K562 (cell line): ENCODE measurements at regions not wholly inside any gene's neighbourhood (a gene's known extent, or its start where the extent isn't known, plus 50 kb on each side); places are given as distances from the start of the nearest gene placed in this dataset.

Experiments
- BRD9 ChIP-seq: fragments of 450-650 bp; IDR thresholded peaks from 2 replicates; pipeline ENCODE4 v1.6.1; 2018; ENCODE audit warnings: low read depth; ENCODE audit not compliant: partially characterized antibody
- CEBPG ChIP-seq, 3 experiments: fragments of 200-800 bp in 1 of 3; sonication (Bioruptor generic) in 1 of 3; sonication (generic) in 1 of 3; formaldehyde crosslinking in 1 of 3; IDR thresholded peaks in 2 of 3; conservative IDR thresholded peaks in 1 of 3; 2 replicates each; pipeline versions ENCODE4 v1.6.1 to v1.8.0; 2016 to 2022; ENCODE audit warnings: missing compliant biosample characterization in 2 of 3, missing genetic modification characterization in 2 of 3, mild to moderate bottlenecking in 1 of 3, missing genetic modification reagents in 1 of 3
- JUND ChIP-seq, 2 experiments: IDR thresholded peaks; 2 replicates in 1 of 2; 3 replicates in 1 of 2; pipeline ENCODE4 v1.6.1; 2011; ENCODE audit warnings: borderline replicate concordance in 2 of 2, low read depth in 2 of 2, low read length in 2 of 2, improper control_type of control experiment in 1 of 2, missing biosample characterization in 1 of 2, missing genetic modification characterization in 1 of 2, missing genetic modification reagents in 1 of 2
- MCM3 ChIP-seq: fragments of 450-650 bp; IDR thresholded peaks from 2 replicates; pipeline ENCODE4 v1.6.1; 2016
- MEF2D ChIP-seq: conservative IDR thresholded peaks from 2 replicates; pipeline ENCODE4 v1.6.1; 2016; ENCODE audit warnings: low read depth, missing genetic modification characterization, missing compliant biosample characterization
- POLR2A ChIP-seq: fragments of 450-650 bp; conservative IDR thresholded peaks from 2 replicates; pipeline ENCODE4 v1.6.1; 2016
- SIN3A ChIP-seq, 2 experiments: fragments of 150-350 bp in 1 of 2; IDR thresholded peaks; 2 replicates each; pipeline ENCODE4 v1.6.1; 2011 to 2016; ENCODE audit warnings: borderline replicate concordance in 2 of 2, low read depth in 2 of 2, low read length in 2 of 2, mild to moderate bottlenecking in 2 of 2, moderate library complexity in 2 of 2; ENCODE audit not compliant: control insufficient read depth in 1 of 2
- SOX6 ChIP-seq: fragments of 450-650 bp; IDR thresholded peaks from 2 replicates; pipeline ENCODE4 v1.6.1; 2014; ENCODE audit warnings: mild to moderate bottlenecking
- SREBF2 ChIP-seq: sonication (generic); formaldehyde crosslinking; IDR thresholded peaks from 2 replicates; pipeline ENCODE4 v1.4.0; 2020; ENCODE audit warnings: mild to moderate bottlenecking, missing genetic modification reagents
- STAT5A ChIP-seq: IDR thresholded peaks from 2 replicates; pipeline ENCODE4 v1.6.1; 2012; ENCODE audit warnings: low read length, inconsistent platforms, borderline replicate concordance
- ZFP1 ChIP-seq: fragments of 450-650 bp; formaldehyde crosslinking; IDR thresholded peaks from 2 replicates; pipeline ENCODE4 v1.4.0; 2020; ENCODE audit warnings: mild to moderate bottlenecking, mixed read lengths
- ZNF764 ChIP-seq: fragments of 250-450 bp; sonication (Bioruptor Pico); IDR thresholded peaks from 2 replicates; pipeline ENCODE4 v1.4.0; 2020; ENCODE audit warnings: low read depth, mild to moderate bottlenecking, moderate library complexity
- TF ChIP-seq, protein P1 (sequence below): fragments of 450-650 bp; IDR thresholded peaks from 2 replicates; pipeline ENCODE4 v1.6.1; 2017; ENCODE audit warnings: mild to moderate bottlenecking, moderate library complexity
- TF ChIP-seq, protein P2 (sequence below): fragments of 450-650 bp; IDR thresholded peaks from 2 replicates; pipeline ENCODE4 v1.6.1; 2016; ENCODE audit warnings: missing biosample characterization, missing genetic modification characterization
- TF ChIP-seq, protein P3 (sequence below), 2 experiments: fragments of 450-650 bp; formaldehyde crosslinking in 1 of 2; IDR thresholded peaks; 2 replicates each; pipeline versions ENCODE4 v1.4.0 to v1.6.1; 2014 to 2020; ENCODE audit warnings: mild to moderate bottlenecking in 2 of 2, borderline replicate concordance in 1 of 2, low read depth in 1 of 2

DNA sequence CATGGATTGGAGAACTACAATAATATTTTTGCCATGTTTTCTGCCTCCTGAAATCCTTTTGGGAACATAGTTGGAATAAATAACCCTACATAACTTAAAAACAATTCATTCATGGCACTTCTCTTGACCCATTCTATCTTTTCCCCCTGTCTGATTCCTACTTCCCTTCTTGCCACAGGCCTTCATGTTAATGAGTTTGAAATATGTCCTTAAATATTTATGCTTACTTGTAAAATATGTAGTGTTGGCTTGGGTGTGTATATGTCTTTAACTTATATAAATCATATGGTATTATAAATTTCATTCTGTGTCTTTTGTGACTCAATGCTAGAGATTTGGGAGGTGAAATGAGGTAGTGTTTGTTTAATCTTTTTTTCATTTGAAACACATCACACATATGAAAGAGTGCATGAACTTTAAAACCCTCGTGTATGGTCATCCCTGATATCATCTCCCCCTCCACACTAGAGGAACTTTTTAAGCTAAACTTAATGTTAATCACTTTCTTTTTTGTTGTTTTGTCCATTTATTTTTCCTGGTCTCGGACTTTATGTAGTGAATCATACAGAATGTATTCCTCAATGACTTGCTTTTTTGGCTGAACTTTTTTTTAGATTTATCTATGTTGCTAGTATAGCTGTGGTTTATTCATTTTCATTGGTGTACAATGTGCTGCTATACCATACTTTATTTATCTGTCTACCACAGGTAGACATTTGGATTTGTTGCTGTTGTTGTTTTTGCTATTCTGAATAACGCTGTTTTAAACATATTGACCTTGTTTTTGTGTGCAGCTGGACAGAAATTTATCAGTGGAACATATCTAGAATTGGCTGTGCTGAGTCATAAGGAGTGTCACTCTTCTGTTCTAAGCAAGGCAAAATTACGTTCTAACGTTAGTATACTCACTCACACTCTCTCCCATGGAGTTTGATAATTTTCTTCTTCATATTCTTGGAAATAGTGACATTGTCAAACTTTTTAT lies 441.6 kb downstream of the PLPP3 start (continued):
- TF ChIP-seq, protein P1, sequence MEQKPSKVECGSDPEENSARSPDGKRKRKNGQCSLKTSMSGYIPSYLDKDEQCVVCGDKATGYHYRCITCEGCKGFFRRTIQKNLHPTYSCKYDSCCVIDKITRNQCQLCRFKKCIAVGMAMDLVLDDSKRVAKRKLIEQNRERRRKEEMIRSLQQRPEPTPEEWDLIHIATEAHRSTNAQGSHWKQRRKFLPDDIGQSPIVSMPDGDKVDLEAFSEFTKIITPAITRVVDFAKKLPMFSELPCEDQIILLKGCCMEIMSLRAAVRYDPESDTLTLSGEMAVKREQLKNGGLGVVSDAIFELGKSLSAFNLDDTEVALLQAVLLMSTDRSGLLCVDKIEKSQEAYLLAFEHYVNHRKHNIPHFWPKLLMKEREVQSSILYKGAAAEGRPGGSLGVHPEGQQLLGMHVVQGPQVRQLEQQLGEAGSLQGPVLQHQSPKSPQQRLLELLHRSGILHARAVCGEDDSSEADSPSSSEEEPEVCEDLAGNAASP, result no peak
- TF ChIP-seq SIN3A (IDR thresholded peaks at IDR 0.05; ENCODE audit: borderline replicate concordance in 2 of 2, control insufficient read depth in 1 of 2, low read depth in 2 of 2, low read length in 2 of 2) (no peak), MCM3 (no peak), SREBF2 (no peak), CEBPG (CRISPR knock-in tag; IDR thresholded peaks at IDR 0.05) (no peak), CEBPG (tag; conservative IDR thresholded peaks at IDR 0.05 in 1 of 2, IDR thresholded peaks at IDR 0.05 in 1 of 2) (no peak), SOX6 (no peak), POLR2A (no peak), ZNF764 (no peak), STAT5A (no peak), JUND (IDR thresholded peaks at IDR 0.05; ENCODE audit: borderline replicate concordance, low read depth, low read length) (peak; percentile 32; the same call in 1 of the 2 replicates), JUND (tag; IDR thresholded peaks at IDR 0.05; ENCODE audit: borderline replicate concordance, low read depth, low read length) (peak; percentile 83; the same call in 2 of the 3 replicates), BRD9 (no peak), MEF2D (tag) (no peak), ZFP1 (no peak)
- TF ChIP-seq, protein P2, sequence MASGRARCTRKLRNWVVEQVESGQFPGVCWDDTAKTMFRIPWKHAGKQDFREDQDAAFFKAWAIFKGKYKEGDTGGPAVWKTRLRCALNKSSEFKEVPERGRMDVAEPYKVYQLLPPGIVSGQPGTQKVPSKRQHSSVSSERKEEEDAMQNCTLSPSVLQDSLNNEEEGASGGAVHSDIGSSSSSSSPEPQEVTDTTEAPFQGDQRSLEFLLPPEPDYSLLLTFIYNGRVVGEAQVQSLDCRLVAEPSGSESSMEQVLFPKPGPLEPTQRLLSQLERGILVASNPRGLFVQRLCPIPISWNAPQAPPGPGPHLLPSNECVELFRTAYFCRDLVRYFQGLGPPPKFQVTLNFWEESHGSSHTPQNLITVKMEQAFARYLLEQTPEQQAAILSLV (tag), result no peak
- TF ChIP-seq, protein P3, sequence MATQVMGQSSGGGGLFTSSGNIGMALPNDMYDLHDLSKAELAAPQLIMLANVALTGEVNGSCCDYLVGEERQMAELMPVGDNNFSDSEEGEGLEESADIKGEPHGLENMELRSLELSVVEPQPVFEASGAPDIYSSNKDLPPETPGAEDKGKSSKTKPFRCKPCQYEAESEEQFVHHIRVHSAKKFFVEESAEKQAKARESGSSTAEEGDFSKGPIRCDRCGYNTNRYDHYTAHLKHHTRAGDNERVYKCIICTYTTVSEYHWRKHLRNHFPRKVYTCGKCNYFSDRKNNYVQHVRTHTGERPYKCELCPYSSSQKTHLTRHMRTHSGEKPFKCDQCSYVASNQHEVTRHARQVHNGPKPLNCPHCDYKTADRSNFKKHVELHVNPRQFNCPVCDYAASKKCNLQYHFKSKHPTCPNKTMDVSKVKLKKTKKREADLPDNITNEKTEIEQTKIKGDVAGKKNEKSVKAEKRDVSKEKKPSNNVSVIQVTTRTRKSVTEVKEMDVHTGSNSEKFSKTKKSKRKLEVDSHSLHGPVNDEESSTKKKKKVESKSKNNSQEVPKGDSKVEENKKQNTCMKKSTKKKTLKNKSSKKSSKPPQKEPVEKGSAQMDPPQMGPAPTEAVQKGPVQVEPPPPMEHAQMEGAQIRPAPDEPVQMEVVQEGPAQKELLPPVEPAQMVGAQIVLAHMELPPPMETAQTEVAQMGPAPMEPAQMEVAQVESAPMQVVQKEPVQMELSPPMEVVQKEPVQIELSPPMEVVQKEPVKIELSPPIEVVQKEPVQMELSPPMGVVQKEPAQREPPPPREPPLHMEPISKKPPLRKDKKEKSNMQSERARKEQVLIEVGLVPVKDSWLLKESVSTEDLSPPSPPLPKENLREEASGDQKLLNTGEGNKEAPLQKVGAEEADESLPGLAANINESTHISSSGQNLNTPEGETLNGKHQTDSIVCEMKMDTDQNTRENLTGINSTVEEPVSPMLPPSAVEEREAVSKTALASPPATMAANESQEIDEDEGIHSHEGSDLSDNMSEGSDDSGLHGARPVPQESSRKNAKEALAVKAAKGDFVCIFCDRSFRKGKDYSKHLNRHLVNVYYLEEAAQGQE (IDR thresholded peaks at IDR 0.05; ENCODE audit: borderline replicate concordance), result no peak
- TF ChIP-seq, protein P3 (CRISPR knock-in tag; IDR thresholded peaks at IDR 0.05; ENCODE audit: low read depth), result no peak
